ENCODE measurements at regions not wholly inside any gene's neighbourhood (a gene's known extent, or its start where the extent isn't known, plus 50 kb on each side); places are given as distances from the start of the nearest gene placed in this dataset.

- intact Hi-C loops (cut with DNase I), result no loop called here
- TF ChIP-seq CTCF (IDR thresholded peaks at IDR 0.05), result no peak
- H3K4me3 ChIP-seq, result no peak overlapping the region
- H3K4me1 ChIP-seq, result no peaks in the 10 kb centered on the region
- no peak overlapping the region for H3K9ac ChIP-seq (ENCODE audit: low read depth in 2 of 2, low read length in 2 of 2)
- H3K9me3 ChIP-seq, result no peaks in the 10 kb centered on the region
- H3K36me3 ChIP-seq, result no peaks in the 10 kb centered on the region
- H3K27ac ChIP-seq, result no peak overlapping the region
- H3K27me3 ChIP-seq, result no peaks in the 10 kb centered on the region
- DNase-seq, result no peak
These were observed 160.9 kb upstream of the MYT1L start for GRCh38 chr2:2491964-2492363.

- no peak for DNase-seq
- Histone ChIP-seq H3K4me3 (no peak overlapping the region), H3K9me3 (no peaks in the 10 kb centered on the region), H3K27me3 (no peaks in the 10 kb centered on the region), H3K36me3 (no peaks in the 10 kb centered on the region), H3K4me1 (no peaks in the 10 kb centered on the region), H3K9ac (ENCODE audit: low read depth in 2 of 2, low read length in 2 of 2) (no peak overlapping the region), H3K27ac (no peak overlapping the region)
- intact Hi-C loops (cut with DNase I), result no loop called here
- no peak for TF ChIP-seq CTCF (IDR thresholded peaks at IDR 0.05)
These were observed 153.2 kb upstream of the MYT1L start for GRCh38 chr2:2484301-2484700.

GRCh38 chr2:2482851-2483250 lies 151.8 kb upstream of the MYT1L start:
- Histone ChIP-seq H3K9ac (ENCODE audit: low read depth in 2 of 2, low read length in 2 of 2) (no peak overlapping the region), H3K36me3 (no peaks in the 10 kb centered on the region), H3K27ac (no peak overlapping the region), H3K4me3 (no peak overlapping the region), H3K27me3 (no peaks in the 10 kb centered on the region), H3K4me1 (no peaks in the 10 kb centered on the region), H3K9me3 (no peaks in the 10 kb centered on the region)
- no peak for TF ChIP-seq CTCF (IDR thresholded peaks at IDR 0.05)
- intact Hi-C loops (cut with DNase I), result no loop called here
- DNase-seq, result no peak

- Histone ChIP-seq H3K9me3 (no peaks in the 10 kb centered on the region), H3K27ac (no peak overlapping the region), H3K36me3 (no peaks in the 10 kb centered on the region), H3K4me1 (no peaks in the 10 kb centered on the region), H3K9ac (ENCODE audit: low read depth in 2 of 2, low read length in 2 of 2) (no peak overlapping the region), H3K27me3 (no peaks in the 10 kb centered on the region), H3K4me3 (no peak overlapping the region)
- intact Hi-C loops (cut with DNase I), result no loop called here
- TF ChIP-seq CTCF (IDR thresholded peaks at IDR 0.05), result no peak
- DNase-seq, result no peak
These were observed 141.8 kb upstream of the MYT1L start for GRCh38 chr2:2472881-2473280.

GRCh38 chr2:2472044-2472443 lies 141.0 kb upstream of the MYT1L start:
- H3K27ac ChIP-seq, result no peak overlapping the region
- DNase-seq, result no peak
- no peak for TF ChIP-seq CTCF (IDR thresholded peaks at IDR 0.05)
- no peaks in the 10 kb centered on the region for H3K36me3 ChIP-seq
- H3K9ac ChIP-seq (ENCODE audit: low read depth in 2 of 2, low read length in 2 of 2), result no peak overlapping the region
- intact Hi-C loops (cut with DNase I), result no loop called here
- H3K4me1 ChIP-seq, result no peaks in the 10 kb centered on the region
- H3K9me3 ChIP-seq, result no peaks in the 10 kb centered on the region
- H3K4me3 ChIP-seq, result no peak overlapping the region
- no peaks in the 10 kb centered on the region for H3K27me3 ChIP-seq

- intact Hi-C loops (cut with DNase I), result no loop called here
- TF ChIP-seq CTCF (IDR thresholded peaks at IDR 0.05), result no peak
- H3K27ac ChIP-seq, result no peak overlapping the region
- H3K4me1 ChIP-seq, result no peaks in the 10 kb centered on the region
- H3K4me3 ChIP-seq, result no peak overlapping the region
- no peaks in the 10 kb centered on the region for H3K9me3 ChIP-seq
- H3K27me3 ChIP-seq, result no peaks in the 10 kb centered on the region
- no peak for DNase-seq
- H3K9ac ChIP-seq (ENCODE audit: low read depth in 2 of 2, low read length in 2 of 2), result no peak overlapping the region
- H3K36me3 ChIP-seq, result no peaks in the 10 kb centered on the region
These were observed 135.5 kb upstream of the MYT1L start for GRCh38 chr2:2466534-2466933.

Data from colonic mucosa (tissue), 4 donors.